Lower leg skin (tissue), 4 donors: ENCODE measurements at regions not wholly inside any gene's neighbourhood (a gene's known extent, or its start where the extent isn't known, plus 50 kb on each side); places are given as distances from the start of the nearest gene placed in this dataset.
"Not testable (repeated sequence)": the region's sequence is repeated elsewhere in the genome, so short reads cannot be mapped to it uniquely, and the experiment has no call there.

Experiments
- DNase-seq, 2 donors: peaks; one replicate each; pipeline ENCODE4 v3.0.0-alpha.2; 2019; ENCODE audit warnings: low spot score in 2 of 2
- H3K4me3 ChIP-seq: fragments of 200-600 bp; sonication (generic); 2 replicates; pipeline ENCODE4 v1.5.1; 2017; ENCODE audit warnings: mild to moderate bottlenecking, low read depth; ENCODE audit not compliant: poor library complexity, severe bottlenecking
- CTCF ChIP-seq, 3 donors: fragments of 450-650 bp; IDR thresholded peaks; one replicate each; pipeline ENCODE4 v1.5.1; 2016; ENCODE audit warnings: antibody characterized with exemption in 3 of 3, mild to moderate bottlenecking in 3 of 3, moderate library complexity in 2 of 3
- POLR2A ChIP-seq, 2 donors: fragments of 450-650 bp; IDR thresholded peaks; one replicate each; pipeline ENCODE4 v1.6.1; 2016 to 2017; ENCODE audit warnings: antibody characterized with exemption in 2 of 2, mild to moderate bottlenecking in 1 of 2, moderate library complexity in 1 of 2
- WGBS, 2 donors: methylation state at CpG; one replicate each; pipeline ENCODE4 v1.1.5; 2018; 5-methylcytosine and 5-hydroxymethylcytosine counted together
- intact Hi-C: fragments of 100-400 bp; cut with DNase I; formaldehyde crosslinking; loops from one replicate; pipeline ENCODE4 v1.15.0; 2023; ENCODE audit warnings: low total_unique reads

- DNase-seq, result no peak
- WGBS, 2 donors, result 81 to 89% methylated on average over 5 of the region's 5 CpGs
- TF ChIP-seq POLR2A (IDR thresholded peaks at IDR 0.05) (no peak), CTCF (IDR thresholded peaks at IDR 0.05) (no peak)
- intact Hi-C loops, result no loop called here
- H3K4me3 ChIP-seq, result no peak overlapping the region
Measured at GRCh38 chr14:37778135-37778943, 182.9 kb downstream of the TTC6 start.

GRCh38 chr14:37779480-37779879 is 184.1 kb downstream of the TTC6 start:
- intact Hi-C loops, result no loop called here
- TF ChIP-seq POLR2A (IDR thresholded peaks at IDR 0.05) (no peak), CTCF (IDR thresholded peaks at IDR 0.05) (no peak)
- H3K4me3 ChIP-seq, result no peak overlapping the region
- DNase-seq, result no peak

GRCh38 chr14:37780731-37781130 is 185.3 kb downstream of the TTC6 start:
- H3K4me3 ChIP-seq, intact Hi-C loops, DNase-seq: not testable (repeated sequence)
- 85 to 92% methylated on average over 4 of the region's 4 CpGs for WGBS, 2 donors

- H3K4me3 ChIP-seq, intact Hi-C loops, DNase-seq: not testable (repeated sequence)
- 76 to 79% methylated on average over 3 of the region's 3 CpGs for WGBS, 2 donors
Measured at GRCh38 chr14:37784203-37784826, 188.9 kb downstream of the TTC6 start.

- DNase-seq, H3K4me3 ChIP-seq, intact Hi-C loops: not testable (repeated sequence)
Measured at GRCh38 chr14:37784827-37785223, 189.4 kb downstream of the TTC6 start.

- intact Hi-C loops, H3K4me3 ChIP-seq, DNase-seq: not testable (repeated sequence)
- 89% methylated on average over 9 of the region's 9 CpGs for WGBS, 2 donors
Measured at GRCh38 chr14:37785298-37785697, 189.9 kb downstream of the TTC6 start.

GRCh38 chr14:37786114-37786625 is 190.7 kb downstream of the TTC6 start:
- DNase-seq, intact Hi-C loops, H3K4me3 ChIP-seq: not testable (repeated sequence)
- WGBS, 2 donors, result 79 to 86% methylated on average over 14 of the region's 14 CpGs

GRCh38 chr14:37787879-37788494 is 192.6 kb downstream of the TTC6 start:
- TF ChIP-seq CTCF (IDR thresholded peaks at IDR 0.05) (no peak), POLR2A (IDR thresholded peaks at IDR 0.05) (no peak)
- intact Hi-C loops, result no loop called here
- H3K4me3 ChIP-seq, result no peak overlapping the region
- no peak for DNase-seq
